HG03558 (cell line): ENCODE measurements at regions not wholly inside any gene's neighbourhood (a gene's known extent, or its start where the extent isn't known, plus 50 kb on each side); places are given as distances from the start of the nearest gene placed in this dataset.

Source experiments
- ATAC-seq: cut with Tn5 transposase; IDR thresholded peaks from one replicate; pipeline ENCODE4 v1.9.1; 2021; ENCODE audit warnings: moderate number of reproducible peaks; ENCODE audit not compliant: unreplicated experiment; ENCODE audit errors: extremely low read depth

DNA sequence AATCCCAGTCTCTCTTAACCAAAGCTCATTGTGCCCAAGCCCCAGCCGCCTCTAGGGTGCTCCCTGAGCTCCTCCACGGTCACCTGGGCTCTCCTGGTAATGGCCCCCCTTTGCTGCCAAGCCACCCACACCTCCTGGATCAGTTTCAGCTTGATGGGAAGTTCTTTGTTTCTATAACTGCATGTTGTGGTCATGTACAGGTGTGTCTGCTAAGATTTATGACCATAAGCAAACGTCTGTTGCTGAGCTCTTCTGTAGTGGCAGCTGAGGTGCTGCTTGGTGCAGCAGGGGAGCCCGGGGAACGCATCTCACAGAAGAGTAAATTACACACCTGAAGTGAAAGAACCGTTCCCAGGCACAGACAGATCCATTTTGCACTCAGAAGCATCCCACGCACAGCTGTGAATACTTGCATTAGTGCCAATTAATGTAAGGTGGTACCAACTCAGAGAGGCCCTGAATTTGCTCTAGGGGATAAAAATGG lies 194.6 kb upstream of the ARID1B start:
- ATAC-seq = no peak

DNA sequence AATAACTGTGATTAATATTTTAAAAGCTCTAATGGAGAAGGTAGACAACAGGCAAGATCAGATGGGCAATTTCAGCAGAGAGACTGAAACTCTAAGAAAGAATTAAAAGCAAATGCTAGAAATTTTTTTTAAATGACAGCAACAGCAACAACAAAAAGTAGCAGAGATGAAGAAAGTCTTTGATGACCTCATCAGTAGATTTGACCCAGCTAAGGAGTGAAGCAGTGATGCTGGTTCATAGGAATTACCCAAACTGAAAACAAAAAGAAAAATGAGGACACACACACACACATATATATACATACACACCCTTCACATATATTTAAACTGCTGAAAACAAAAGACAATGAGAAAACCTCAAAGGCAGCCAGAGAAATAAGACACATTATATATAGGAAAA lies 197.6 kb upstream of the ARID1B start:
- ATAC-seq = no peak

DNA sequence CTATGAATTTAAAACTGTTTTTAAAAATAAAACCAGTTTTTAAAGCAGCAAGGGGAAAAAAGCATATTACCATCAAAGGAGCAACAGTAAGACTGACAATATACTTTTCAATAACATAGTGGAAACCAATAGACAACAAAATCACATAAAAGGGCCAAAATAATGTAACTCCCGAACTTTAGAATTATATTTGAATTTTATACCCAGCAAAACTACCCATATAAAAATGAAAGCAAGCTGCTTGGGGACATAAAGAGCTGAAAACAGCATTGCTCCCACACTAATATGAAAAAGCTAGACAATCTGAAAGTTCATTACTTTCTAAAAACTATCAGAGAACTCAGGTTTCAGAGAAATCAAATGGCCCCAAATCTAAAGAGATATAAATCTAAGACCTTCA lies 199.4 kb upstream of the ARID1B start:
- ATAC-seq = no peak

DNA sequence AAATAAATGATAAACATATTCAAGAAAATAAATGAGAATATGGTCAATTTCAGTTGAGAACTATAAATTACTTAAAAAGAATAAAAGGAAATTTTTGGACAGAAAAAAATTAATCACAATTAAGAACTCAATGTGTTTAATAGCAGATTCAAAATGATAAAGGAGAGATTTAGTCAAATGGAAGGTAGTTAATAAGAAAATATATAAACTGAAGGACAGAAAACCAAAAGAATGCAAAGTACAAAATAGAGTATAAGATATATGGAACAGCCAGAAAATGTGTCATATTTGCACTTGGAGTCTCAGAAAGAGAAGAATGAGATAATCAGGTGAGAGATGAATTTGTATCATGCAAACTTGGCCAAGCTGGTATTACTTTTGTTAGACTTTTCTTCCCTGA lies 201.8 kb upstream of the ARID1B start:
- no peak for ATAC-seq

DNA sequence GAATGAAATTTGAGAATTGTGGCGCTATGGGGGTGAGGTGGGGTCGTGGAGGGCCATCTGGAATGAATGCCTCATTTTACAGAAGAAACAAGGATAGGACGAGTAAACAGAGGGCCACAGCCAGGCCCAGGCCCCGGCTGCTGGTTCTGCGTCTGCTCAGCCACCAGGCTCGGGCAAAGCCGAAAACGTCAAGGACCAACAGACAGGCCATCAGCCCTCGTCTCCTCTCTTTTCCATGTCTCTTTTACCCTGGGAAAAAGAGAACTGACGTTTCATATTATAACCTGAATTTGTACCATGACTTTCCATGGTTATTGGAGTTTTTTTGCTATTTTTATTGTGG lies 212.4 kb upstream of the ARID1B start:
- ATAC-seq = no peak

DNA sequence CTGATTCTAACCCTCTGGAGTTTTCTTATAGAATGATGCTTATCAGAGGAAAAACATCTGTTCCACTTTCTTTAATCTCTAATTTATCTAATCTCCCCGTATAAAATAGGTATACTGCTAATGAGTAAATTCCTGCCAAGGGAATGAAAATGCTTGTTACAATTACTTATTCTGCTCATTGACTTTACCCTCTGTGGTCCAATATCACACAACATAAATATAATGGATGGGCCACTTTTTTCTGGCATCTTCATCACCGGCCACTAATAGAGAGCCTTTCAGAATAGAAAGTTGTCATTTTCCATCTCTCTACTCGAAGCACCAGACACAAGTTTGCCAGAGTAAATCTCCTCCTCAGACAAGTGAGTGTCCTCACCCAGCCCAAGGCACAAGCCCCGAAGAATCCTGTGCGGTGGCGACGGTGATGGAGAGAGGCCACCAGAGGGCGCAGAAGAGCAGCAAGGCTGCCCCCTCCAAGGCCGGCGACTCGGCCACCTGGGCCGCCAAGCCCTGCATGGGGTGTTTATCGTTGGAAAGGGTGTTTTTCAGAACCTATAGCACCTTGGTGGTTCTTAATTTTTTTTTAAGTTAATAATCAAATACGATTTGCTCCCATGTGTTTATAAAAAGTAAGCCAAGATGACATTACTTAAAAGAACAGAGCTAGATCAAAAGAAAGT lies 212.9 kb upstream of the ARID1B start:
- ATAC-seq = peak; percentile 82

DNA sequence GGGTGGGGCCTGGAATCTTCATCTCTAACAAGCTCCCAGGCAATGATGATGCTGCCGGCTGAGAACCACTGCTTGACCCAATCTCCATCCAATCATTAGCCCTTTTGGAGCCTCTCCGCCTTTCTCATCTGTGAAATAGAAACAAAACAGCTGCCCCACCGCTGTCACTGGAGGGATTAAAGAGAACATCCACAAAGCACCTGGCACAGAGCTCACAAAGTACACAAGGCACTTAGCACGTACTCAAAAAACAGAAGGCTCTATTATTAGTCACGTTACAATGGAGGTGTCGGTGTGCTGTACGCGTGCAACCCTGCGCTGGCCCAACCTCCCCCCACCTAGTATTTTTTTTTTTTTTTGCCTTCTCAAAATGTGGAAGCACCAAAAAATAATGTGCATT lies 213.5 kb upstream of the ARID1B start:
- no peak for ATAC-seq

DNA sequence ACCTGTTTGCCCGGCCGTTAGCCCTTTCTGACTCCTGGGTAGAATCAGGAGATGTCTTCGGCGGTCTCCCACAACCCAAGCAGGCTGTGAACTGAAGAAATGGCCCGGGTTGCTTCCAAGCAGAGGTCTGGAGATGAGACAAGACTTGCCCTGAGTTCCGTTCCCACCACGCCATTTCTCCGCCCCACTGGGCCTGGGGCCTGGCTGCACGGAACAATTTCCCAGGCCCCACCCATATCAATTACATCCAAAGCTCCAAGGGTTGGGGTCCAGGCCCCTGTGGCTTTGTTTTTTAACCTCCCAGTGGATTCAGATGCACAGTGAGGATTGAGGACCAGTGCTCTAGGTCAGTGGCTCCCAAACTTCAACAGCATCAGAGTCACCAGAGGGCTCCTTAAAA lies 214.5 kb upstream of the ARID1B start:
- ATAC-seq = no peak

DNA sequence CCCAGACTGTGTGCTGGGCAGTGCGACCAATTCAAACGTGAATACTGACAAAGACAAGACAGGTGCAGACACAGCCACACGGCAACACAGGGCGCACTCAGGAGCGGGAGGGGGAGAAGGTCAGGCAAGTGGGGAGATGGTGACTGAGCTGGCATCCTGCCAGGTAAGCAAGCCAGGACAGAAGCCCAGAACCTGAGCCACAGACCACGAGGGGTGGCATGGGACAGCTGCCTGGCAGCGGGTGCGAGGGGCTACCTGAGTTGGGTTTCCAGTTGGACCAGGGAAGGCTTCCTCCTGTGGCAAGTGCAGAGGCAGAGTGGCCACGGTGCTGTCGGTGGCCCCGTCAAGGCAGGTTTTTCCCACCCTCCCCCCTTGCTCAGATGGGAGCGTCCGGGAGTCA lies 215.2 kb upstream of the ARID1B start:
- ATAC-seq = no peak

DNA sequence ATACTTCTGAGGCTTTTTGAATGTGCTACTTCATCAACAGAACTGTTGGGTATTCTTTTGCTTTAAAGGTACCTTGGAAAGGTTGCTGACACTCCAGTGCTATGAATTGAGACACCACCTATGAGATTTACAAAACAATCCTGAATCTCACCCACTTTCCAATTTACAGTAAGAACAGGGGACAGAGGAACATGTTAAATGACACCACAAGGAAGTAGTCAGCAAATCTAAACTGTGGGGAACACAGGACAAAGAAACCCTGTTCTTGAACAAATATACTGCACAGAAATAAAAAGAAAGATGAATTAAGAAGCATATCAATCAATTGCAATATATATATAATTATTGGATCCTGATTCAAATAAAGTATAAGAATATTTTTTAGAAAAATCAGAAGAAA lies 216.7 kb upstream of the ARID1B start:
- ATAC-seq = no peak

DNA sequence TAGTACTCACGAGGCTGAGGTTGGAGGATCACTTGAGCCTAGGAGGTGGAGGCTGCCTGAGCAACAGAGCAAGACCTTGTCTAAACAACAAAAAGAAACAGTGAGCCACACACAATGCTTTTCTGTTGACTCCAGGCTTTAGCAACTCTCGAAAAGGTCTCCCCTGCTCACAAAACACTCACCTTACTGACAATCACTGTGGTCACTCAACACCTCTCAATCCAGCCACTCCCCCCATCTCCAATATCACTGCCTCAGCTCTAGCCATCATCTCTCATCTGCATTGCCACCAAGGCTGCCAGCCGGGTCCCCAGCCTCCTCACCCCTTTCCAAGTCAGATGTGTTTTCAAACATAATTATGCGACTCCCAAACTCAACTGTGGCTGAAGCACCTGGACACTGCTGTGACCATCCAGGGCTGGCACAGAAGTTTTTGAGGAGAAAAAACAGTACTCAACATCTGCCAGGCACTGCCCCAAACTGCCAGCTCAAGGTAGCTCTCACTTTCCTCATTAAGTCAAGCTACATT lies 218.0 kb upstream of the ARID1B start:
- no peak for ATAC-seq

DNA sequence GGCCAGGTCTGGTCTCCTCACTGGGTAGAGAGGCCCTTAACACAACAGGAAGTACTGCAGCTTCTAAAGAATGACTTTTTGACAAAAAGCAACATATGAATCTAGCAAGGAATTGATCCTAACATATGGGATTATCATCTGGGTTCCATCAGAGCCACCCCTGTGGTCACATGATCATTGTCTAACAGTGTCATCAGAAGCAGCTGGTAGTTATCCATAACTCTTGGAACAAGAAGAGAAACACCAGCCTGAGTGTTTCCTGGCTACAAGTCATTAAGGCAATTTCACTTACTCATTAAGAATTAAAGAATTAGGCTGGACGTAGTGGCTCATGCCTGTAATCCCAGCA lies 219.3 kb upstream of the ARID1B start:
- no peak for ATAC-seq

DNA sequence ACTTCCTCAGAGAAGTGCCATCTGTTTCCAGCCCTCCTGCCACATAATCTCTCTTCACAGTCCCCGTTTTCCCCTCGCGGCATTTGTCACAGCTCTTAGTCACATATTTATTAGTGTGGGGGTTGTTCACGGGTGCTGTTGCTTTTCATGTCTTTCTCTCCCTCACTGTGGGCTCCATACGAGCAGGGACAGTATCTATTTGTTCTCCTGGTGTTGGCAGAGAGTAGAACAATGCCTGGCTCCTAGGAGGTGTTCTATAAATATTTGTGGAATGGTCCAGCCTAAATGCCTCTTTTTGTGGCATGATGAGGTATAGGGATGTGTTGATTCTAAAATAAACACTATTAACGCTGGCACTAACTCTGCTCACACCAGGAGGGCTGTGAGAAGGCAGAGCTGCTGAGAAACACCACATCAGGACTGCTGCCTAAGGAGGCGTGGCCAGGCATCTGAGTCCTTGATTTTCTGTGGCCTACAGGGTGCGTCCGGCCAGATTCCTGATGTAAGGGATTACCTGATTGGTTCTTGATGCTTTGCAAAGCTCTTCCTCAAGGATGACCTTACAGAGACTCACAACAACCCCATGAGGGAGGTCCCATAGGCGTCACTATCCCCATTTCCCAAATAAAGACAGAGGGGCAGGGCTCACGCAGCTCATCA lies 219.8 kb upstream of the ARID1B start:
- ATAC-seq = no peak

DNA sequence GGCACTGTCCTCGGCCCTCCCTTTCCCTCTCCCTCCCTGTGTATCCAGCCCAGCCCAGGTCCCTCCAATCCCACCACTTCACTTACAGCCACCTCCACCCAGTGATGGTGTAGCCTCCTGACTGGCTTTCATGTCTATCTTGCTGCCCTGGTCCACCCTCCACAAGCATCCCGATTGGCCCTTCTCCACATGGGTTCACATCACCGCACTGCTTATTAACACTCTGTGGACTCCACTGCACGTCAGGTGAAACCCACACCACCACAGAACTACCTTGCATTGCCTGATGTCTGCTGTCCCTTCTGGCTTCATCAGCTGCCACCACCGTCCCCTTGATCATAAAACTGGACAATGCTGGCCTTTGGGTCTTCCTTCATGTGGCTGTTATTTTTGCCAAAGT lies 220.4 kb upstream of the ARID1B start:
- no peak for ATAC-seq

DNA sequence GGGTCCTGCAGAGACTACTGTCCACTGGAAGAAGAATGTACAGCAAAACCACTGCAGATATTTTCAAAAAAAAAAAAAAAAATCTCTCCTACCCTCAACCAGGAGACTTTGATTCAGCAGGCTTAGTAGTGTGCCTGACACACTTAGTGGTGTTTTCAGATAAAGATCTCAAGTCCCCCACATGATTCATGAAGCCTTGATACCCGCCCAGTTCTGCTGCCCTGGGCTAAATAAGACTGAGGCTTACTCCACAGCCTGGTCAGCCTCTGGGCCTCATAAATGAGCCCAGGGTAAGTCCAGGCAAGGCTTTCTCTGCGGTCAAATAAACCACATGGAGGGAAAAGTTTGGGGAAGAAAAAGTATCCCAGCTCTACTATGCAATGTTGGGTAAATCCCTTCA lies 222.1 kb upstream of the ARID1B start:
- ATAC-seq = no peak

DNA sequence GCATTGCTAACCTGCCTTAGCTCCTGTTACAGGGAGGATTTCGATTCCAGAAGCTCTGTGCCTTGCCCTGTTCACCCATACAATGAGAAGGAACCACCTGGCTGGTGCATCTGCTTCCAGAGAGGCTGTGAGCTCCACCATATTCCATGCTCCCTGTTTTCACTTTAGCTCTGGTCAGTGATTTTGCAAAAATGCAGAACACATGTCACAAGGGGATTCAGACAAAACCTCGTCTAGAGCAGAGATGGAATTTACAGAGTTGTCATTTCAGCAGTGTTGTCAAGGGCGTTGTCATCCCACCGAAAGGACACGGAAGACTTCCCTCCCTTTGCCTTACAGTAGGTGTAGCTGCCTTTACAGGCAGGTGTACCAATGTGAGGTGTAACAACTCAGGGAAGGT lies 223.0 kb upstream of the ARID1B start:
- ATAC-seq = no peak

DNA sequence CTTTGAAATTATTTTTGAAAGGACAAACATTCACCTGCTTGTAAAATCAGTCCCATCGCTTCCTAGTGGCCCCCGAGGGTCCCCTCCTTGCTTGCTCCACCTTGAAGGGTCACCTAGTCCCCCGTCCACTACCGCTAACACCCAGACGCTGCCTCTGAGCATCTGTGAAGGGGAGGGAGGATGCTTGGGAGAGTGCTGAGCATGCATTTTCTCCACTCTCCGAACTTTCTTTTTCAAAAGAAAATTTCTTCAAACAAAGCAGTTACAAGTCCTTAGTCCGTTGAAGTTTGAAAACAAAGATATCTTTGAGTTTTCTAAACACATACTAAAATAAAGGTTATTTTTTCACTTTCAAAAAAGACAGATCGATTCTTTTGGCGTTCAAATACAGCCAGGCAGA lies 224.3 kb upstream of the ARID1B start:
- ATAC-seq = no peak

DNA sequence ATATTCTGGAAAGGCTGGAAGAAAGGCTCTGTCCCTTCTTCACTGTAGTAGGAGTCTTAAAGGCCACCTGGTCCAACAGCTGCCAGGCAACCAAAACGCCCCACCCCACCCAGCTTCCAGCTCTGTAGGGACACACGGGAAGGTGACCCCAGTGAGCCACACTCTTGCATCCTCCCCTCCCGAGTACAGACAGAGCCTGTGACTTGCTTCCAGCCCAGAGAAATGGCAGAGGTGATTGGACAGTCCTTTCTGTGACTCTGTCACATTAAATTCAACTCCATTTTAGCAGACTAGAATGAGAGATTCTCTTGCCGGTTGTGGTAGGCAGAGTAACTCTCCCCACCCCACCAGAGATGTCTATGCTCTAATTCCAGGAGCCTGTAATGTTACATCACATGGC lies 226.2 kb upstream of the ARID1B start:
- ATAC-seq = no peak

DNA sequence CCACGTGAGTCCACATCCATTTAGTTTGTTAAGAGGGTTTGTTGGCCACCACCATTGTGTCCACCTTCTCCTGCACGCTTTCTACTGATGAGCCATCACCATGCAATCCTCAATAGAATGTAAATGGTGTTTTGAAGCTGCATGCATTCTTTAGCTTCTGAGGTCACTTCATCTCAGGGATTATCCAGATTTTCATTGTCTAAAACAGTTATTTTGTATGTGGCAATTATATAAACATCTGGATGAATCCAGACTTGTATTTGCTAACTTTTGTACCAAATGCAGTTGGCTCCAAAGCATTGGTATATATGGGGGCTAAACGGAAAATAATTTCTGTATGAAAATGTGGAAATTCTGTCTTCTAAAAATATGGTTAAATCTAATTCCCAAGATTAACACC lies 231.2 kb upstream of the ARID1B start:
- no peak for ATAC-seq

DNA sequence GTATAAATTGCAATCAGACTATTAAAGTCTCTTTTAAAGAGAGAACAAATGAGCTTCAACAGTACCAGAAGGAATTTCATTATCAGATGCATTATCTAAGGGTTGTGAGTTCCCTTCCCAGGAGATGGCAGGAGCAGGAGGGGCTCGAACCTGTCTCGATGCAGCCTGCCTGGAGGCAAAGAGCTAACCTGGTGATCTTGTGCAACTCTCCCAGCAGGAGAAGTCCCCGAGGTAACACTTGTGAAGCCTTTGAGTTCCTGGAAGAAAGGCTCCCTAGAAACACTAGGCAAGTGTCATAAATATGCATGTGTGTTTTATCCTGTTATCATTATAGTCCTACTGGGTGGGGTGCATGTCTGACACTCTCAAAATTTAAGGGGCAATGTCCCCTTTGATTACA lies 232.2 kb upstream of the ARID1B start:
- ATAC-seq = no peak

DNA sequence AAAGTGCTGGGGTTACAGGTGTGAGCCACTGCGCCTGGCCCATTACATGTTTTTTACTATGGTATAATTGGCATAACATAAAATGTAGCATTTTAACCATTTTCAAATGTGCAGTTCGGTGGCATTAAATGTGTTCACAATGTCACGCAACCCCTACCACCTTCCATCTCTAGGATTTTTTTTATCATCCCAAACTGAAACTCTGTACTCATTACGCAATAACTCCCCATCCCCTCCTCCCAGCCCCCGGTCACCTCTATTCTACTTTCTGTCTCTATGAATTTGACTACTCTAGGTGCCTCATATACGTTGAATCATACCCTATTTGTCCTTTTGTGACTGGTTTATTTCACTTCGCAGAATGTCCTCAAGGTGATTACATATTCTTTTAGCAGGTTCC lies 233.1 kb upstream of the ARID1B start:
- no peak for ATAC-seq

DNA sequence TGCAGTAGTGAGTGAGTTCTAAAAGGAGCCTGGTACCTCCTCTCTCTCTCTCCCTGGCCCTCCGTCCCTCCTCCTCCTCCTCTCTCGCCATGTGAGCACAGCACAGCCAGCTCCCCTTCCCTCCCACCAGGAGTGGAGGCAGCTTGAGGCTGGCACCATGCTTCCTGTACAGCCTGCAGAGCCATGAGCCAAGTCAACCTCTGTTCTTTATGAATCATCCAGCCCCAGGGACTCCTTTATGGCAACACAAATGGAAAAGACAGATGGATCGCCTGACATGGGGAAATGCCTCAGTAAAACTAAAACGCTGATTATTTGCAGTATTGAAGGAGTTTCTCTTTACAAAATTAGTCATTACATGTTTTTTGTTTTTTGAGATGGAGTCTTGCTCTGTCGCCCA lies 233.7 kb upstream of the ARID1B start:
- no peak for ATAC-seq
